ENCODE measurements at regions not wholly inside any gene's neighbourhood (a gene's known extent, or its start where the extent isn't known, plus 50 kb on each side); places are given as distances from the start of the nearest gene placed in this dataset.

DNA sequence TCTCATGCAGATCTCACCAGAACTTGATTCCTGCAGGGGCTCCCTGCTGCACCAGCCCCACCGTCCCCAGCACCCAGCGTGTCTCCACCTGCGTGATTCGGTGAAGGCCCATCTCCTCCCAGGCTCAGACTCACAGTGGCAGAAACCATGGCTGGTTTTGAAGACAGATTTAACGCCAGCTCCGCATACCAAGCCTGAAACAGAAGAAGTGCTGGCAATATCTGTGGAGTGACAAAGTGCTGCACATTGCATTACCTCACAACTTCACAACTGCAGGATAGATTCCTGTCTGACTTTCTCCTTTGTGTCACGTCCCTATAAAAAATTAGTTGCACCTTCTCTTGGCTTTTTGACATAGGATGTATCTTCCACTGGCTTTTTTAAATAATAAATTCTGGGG lies 120.7 kb downstream of the TTLL2 start:
- TF ChIP-seq, protein P1, sequence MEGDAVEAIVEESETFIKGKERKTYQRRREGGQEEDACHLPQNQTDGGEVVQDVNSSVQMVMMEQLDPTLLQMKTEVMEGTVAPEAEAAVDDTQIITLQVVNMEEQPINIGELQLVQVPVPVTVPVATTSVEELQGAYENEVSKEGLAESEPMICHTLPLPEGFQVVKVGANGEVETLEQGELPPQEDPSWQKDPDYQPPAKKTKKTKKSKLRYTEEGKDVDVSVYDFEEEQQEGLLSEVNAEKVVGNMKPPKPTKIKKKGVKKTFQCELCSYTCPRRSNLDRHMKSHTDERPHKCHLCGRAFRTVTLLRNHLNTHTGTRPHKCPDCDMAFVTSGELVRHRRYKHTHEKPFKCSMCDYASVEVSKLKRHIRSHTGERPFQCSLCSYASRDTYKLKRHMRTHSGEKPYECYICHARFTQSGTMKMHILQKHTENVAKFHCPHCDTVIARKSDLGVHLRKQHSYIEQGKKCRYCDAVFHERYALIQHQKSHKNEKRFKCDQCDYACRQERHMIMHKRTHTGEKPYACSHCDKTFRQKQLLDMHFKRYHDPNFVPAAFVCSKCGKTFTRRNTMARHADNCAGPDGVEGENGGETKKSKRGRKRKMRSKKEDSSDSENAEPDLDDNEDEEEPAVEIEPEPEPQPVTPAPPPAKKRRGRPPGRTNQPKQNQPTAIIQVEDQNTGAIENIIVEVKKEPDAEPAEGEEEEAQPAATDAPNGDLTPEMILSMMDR (IDR thresholded peaks at IDR 0.05) = no peak
- intact Hi-C loops (cut with DNase I) = no loop called here
- WGBS, 2 donors = 82 to 88% methylated on average over 7 of the region's 7 CpGs
- Histone ChIP-seq H3K36me3 (no peaks in the 10 kb centered on the region), H3K4me1 (peaks cover 0 to 15% (median 5%) of the 10 kb centered on the region in 9 donors), H3K4me3 (no peak overlapping the region), H3K27ac (no peak overlapping the region), H3K27me3 (no peaks in the 10 kb centered on the region), H3K9me3 (peaks cover 0 to 4% (median 0%) of the 10 kb centered on the region in 11 donors)
- DNase-seq (no peak), ATAC-seq (no peak)

DNA sequence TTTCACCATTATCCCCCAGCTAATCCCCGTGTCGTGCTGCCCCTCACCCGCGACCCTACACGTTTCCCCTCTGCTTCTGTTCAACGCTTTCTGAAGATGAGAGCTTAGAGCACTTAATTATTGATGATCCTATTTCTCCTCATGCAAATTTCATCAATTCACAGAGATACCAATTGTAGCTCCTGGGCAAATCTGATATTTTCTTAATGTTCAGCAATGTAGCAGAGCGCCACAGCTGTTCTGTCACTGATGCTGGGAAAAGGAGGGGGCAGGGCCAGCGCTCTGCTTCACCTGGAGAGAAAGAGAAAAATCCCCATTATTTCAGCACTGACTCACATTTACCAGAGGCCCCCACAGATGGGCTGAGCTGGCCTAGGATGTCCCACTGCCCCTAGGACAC lies 121.2 kb downstream of the TTLL2 start:
- 86 to 91% methylated on average over 8 of the region's 8 CpGs for WGBS, 2 donors
- ATAC-seq (no peak), DNase-seq (no peak)
- Histone ChIP-seq H3K4me1 (peaks cover 0 to 15% (median 5%) of the 10 kb centered on the region in 9 donors), H3K4me3 (no peak overlapping the region), H3K27me3 (no peaks in the 10 kb centered on the region), H3K27ac (no peak overlapping the region), H3K9me3 (peaks cover 0 to 4% (median 0%) of the 10 kb centered on the region in 11 donors), H3K36me3 (no peaks in the 10 kb centered on the region)
- TF ChIP-seq, protein P1 (IDR thresholded peaks at IDR 0.05) = no peak
- intact Hi-C loops (cut with DNase I) = no loop called here

DNA sequence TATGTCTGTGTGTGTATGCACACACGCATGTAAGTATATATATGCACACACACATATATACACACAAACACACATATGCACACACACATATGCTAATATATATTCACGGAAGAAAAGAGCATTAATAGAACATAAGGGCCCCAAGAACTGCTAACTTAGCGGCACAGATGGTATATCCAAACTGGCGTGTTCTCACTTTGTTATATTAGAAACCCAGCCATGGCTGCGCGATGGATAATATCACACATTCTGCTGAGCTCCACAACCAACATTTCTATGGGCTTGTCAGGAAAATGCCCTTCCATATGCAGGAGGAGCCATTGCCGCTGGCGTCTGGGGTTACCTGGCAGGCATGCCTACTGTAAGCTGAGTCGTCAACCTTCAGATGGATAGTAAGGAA lies 122.1 kb downstream of the TTLL2 start:
- no peak overlapping the region for H3K27ac ChIP-seq
- TF ChIP-seq, protein P1 (IDR thresholded peaks at IDR 0.05) = no peak
- ATAC-seq (no peak), DNase-seq (no peak)
- no peaks in the 10 kb centered on the region for H3K36me3 ChIP-seq
- intact Hi-C loops (cut with DNase I) = no loop called here
- no peaks in the 10 kb centered on the region for H3K27me3 ChIP-seq
- H3K9me3 ChIP-seq = peaks cover 0 to 4% (median 0%) of the 10 kb centered on the region in 11 donors
- peaks cover 0 to 6% (median 2%) of the 10 kb centered on the region in 9 donors for H3K4me1 ChIP-seq
- 94 to 96% methylated on average over 9 of the region's 9 CpGs for WGBS, 2 donors
- H3K4me3 ChIP-seq = no peak overlapping the region

DNA sequence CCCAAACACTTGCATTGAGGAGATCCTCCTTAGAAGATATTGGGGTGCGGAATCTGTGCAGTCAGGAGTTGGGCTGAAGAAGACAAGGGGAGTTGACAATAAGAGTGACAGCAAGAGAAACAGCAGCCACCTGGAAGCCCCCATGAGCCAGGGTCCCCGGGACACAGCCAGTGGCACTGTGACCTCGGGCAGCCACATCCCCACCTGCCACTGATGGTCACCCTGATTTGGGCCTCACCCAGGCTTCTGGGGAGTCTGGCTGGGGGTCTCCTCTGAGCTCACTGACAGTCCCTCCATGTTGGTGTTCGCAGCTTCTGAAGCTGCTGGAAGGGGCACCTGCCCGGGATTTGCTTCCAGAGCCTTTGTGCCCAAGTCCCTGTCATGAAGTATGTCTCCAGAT lies 123.5 kb downstream of the TTLL2 start:
- Histone ChIP-seq H3K4me1 (no peaks in the 10 kb centered on the region), H3K4me3 (no peak overlapping the region), H3K27ac (no peak overlapping the region), H3K27me3 (no peaks in the 10 kb centered on the region), H3K9me3 (peaks cover 0 to 4% (median 0%) of the 10 kb centered on the region in 11 donors), H3K36me3 (no peaks in the 10 kb centered on the region)
- WGBS, 2 donors = 98 to 99% methylated on average over 5 of the region's 5 CpGs
- TF ChIP-seq, protein P1 (IDR thresholded peaks at IDR 0.05) = no peak
- intact Hi-C loops (cut with DNase I) = no loop called here
- DNase-seq (no peak), ATAC-seq (peak in 1 of 8 donors; percentile 28)
